GM06990 (cell line): ENCODE measurements at regions not wholly inside any gene's neighbourhood (a gene's known extent, or its start where the extent isn't known, plus 50 kb on each side); places are given as distances from the start of the nearest gene placed in this dataset.
"Not testable (repeated sequence)": the region's sequence is repeated elsewhere in the genome, so short reads cannot be mapped to it uniquely, and the experiment has no call there.

Source experiments
- DNase-seq: peaks from one replicate; pipeline ENCODE4 v3.0.0-alpha.2; 2011; ENCODE audit not compliant: insufficient read length; ENCODE audit errors: extremely low read depth
- H3K27me3 ChIP-seq: replicated peaks from 2 replicates; pipeline ENCODE4 v1.6.0; 2011; ENCODE audit warnings: low read length; ENCODE audit not compliant: control insufficient read depth, insufficient read depth
- H3K36me3 ChIP-seq: 2 replicates; pipeline ENCODE4 v1.5.1; 2011; ENCODE audit warnings: low read length; ENCODE audit not compliant: control insufficient read depth, insufficient read depth
- H3K4me3 ChIP-seq: replicated peaks from 2 replicates; pipeline ENCODE4 v1.5.1; 2011; ENCODE audit warnings: low read depth, mild to moderate bottlenecking, control low read depth, low read length
- CTCF ChIP-seq: IDR thresholded peaks from 2 replicates; pipeline ENCODE4 v1.5.1; 2011; ENCODE audit warnings: low read length, control low read depth, mild to moderate bottlenecking, inconsistent platforms; ENCODE audit not compliant: insufficient read depth, poor library complexity, severe bottlenecking

- no peaks in the 10 kb centered on the region for H3K36me3 ChIP-seq
- TF ChIP-seq CTCF: peak; percentile 41
- H3K4me3 ChIP-seq: no peak overlapping the region
- no peak for DNase-seq
- H3K27me3 ChIP-seq: no peaks in the 10 kb centered on the region
Observed at GRCh38 chr4:156378033-156378665, 424.5 kb upstream of the CTSO start.

GRCh38 chr4:156377036-156377710 is 423.5 kb upstream of the CTSO start:
- H3K4me3 ChIP-seq: no peak overlapping the region
- no peaks in the 10 kb centered on the region for H3K36me3 ChIP-seq
- no peak for TF ChIP-seq CTCF
- DNase-seq: no peak
- no peaks in the 10 kb centered on the region for H3K27me3 ChIP-seq

GRCh38 chr4:156374894-156375293 is 421.2 kb upstream of the CTSO start:
- no peaks in the 10 kb centered on the region for H3K27me3 ChIP-seq
- H3K36me3 ChIP-seq: no peaks in the 10 kb centered on the region
- no peak for TF ChIP-seq CTCF
- no peak overlapping the region for H3K4me3 ChIP-seq
- no peak for DNase-seq

GRCh38 chr4:156374069-156374468 is 420.4 kb upstream of the CTSO start:
- no peak for TF ChIP-seq CTCF
- no peak overlapping the region for H3K4me3 ChIP-seq
- H3K27me3 ChIP-seq: no peaks in the 10 kb centered on the region
- H3K36me3 ChIP-seq: no peaks in the 10 kb centered on the region
- DNase-seq: no peak

GRCh38 chr4:156367502-156367901 is 413.8 kb upstream of the CTSO start:
- DNase-seq, H3K4me3 ChIP-seq, H3K27me3 ChIP-seq: not testable (repeated sequence)

GRCh38 chr4:156362581-156362980 is 408.9 kb upstream of the CTSO start:
- H3K27me3 ChIP-seq: no peaks in the 10 kb centered on the region
- no peak for TF ChIP-seq CTCF
- no peak for DNase-seq
- no peaks in the 10 kb centered on the region for H3K36me3 ChIP-seq
- H3K4me3 ChIP-seq: no peak overlapping the region

More at GRCh38 chr4:156367502-156367901, 413.8 kb upstream of the CTSO start:
- not testable (repeated sequence) for H3K36me3 ChIP-seq
